ENCODE measurements at regions not wholly inside any gene's neighbourhood (a gene's known extent, or its start where the extent isn't known, plus 50 kb on each side); places are given as distances from the start of the nearest gene placed in this dataset.
"Not testable (repeated sequence)": the region's sequence is repeated elsewhere in the genome, so short reads cannot be mapped to it uniquely, and the experiment has no call there.

DNA sequence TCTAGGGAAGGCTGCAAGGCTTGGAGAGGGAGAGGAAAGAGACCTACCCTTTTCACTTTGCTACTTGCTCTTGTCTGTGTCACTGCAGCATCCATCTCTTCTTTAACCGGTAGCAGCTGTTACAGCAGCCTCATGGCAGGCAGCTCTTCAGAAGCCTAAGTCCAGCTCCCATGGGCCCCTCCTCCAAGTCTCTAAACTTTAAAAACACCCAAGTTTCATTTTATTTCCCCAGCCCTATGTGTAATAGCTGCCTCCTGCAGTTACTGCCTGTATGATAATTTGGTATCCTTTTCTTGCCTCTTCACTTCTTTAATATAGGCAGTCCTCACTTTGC is 313.1 kb upstream of the PIK3R1 start:
- Histone ChIP-seq H3K9me3 (no peaks in the 10 kb centered on the region), H3K4me3 (no peak overlapping the region), H3K36me3 (no peaks in the 10 kb centered on the region), H3K27me3 (no peaks in the 10 kb centered on the region)
- no peak for DNase-seq

DNA sequence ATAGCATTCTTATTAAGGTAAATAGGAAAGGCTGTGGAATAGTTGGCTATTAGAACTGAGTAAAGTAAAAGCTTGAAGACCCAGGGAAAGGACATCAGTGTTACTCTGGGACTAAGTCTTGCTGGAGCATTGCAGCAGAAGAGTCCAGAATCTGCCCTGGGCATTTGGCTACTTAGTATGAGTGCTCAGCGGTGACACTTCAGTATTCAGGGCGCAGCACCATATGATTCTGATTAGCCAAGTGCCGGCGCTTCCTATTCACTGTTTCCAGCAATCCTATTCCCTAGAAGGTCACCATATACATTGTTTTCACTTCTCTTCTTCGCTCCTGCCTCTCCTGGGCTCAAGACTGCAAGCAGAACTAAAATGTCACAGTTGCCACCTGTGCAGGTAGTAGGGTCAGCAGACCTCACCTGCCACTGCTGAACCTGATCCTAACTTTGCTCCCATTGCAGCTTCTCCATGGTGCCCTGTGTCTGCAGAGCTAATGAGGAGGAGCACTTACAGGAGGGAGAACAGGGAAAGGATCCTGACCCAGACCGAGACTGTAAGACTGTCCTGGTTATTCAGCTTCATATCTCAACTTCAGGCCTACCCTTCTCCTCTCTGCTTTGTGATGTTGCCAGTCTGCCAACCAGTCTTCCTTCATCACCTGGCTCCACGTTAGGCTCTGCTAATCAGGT is 313.6 kb upstream of the PIK3R1 start:
- DNase-seq = no peak
- Histone ChIP-seq H3K27me3 (no peaks in the 10 kb centered on the region), H3K4me3 (no peak overlapping the region), H3K9me3 (no peaks in the 10 kb centered on the region), H3K36me3 (no peaks in the 10 kb centered on the region)

DNA sequence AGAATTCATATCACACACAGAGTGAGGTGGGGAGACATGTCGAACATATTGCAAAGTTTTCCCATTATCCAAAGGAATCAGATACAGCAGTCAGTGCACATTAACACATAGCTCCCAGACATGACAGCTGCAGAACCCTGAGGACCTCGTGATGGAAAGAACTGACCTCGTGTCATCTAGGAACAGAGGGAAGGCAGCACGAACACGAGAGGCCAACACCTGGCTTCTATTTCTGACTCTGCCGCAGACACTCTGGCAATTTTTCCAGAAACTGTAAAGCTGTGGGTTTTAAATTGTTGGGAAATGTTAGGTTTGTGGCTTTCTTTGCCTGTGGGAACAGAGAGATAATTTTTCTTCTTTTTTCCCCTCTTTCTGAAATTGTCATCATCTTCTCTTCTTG is 315.0 kb upstream of the PIK3R1 start:
- Histone ChIP-seq H3K9me3 (no peaks in the 10 kb centered on the region), H3K4me3 (no peak overlapping the region), H3K27me3 (no peaks in the 10 kb centered on the region), H3K36me3 (no peaks in the 10 kb centered on the region)
- DNase-seq = no peak

- Histone ChIP-seq H3K9me3 (no peaks in the 10 kb centered on the region; the same call in 1 of the 2 replicates), H3K27me3 (no peaks in the 10 kb centered on the region), H3K36me3 (no peaks in the 10 kb centered on the region), H3K4me3 (no peak overlapping the region)
- DNase-seq = no peak
Measured at GRCh38 chr5:67897980-67898379, 317.6 kb upstream of the PIK3R1 start.

GRCh38 chr5:67897431-67897830 is 318.1 kb upstream of the PIK3R1 start:
- Histone ChIP-seq H3K27me3 (no peaks in the 10 kb centered on the region), H3K36me3 (no peaks in the 10 kb centered on the region), H3K9me3 (no peaks in the 10 kb centered on the region; the same call in 1 of the 2 replicates), H3K4me3 (no peak overlapping the region)
- DNase-seq = no peak

DNA sequence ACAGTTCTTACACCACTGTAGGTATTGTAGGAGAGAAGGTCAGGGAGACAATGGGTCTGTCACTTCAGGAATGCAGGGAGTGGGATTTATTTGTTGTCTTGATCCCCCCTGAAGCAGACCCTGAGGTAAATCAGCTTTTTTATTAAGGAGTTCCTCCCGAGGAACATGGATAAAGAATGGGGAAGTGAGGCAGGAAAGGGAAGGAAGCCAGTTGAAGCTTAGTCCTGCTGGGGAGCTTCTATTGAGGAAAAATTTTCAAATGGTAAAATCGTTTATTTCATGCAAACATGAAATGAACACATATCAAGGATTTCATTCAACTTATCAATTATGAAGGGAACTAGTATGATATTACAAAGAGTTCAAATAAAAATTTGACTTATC is 318.6 kb upstream of the PIK3R1 start:
- DNase-seq = no peak
- Histone ChIP-seq H3K36me3 (no peaks in the 10 kb centered on the region), H3K27me3 (no peaks in the 10 kb centered on the region), H3K9me3 (no peaks in the 10 kb centered on the region; the same call in 1 of the 2 replicates), H3K4me3 (no peak overlapping the region)

- Histone ChIP-seq H3K36me3 (no peaks in the 10 kb centered on the region), H3K27me3 (no peaks in the 10 kb centered on the region), H3K4me3 (no peak overlapping the region), H3K9me3 (no peaks in the 10 kb centered on the region; the same call in 1 of the 2 replicates)
- no peak for DNase-seq
Measured at GRCh38 chr5:67896311-67896929, 319.1 kb upstream of the PIK3R1 start.

DNA sequence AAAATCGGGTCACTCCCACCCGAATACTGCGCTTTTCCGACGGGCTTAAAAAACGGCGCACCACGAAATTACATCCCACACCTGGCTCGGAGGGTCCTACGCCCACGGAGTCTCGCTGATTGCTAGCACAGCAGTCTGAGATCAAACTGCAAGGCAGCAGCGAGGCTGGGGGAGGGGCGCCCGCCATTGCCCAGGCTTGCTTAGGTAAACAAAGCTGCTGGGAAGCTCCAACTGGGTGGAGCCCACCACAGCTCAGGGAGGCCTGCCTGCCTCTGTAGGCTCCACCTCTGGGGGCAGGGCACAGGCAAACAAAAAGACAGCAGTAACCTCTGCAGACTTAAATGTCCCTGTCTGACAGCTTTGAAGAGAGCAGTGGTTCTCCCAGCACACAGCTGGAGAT is 325.7 kb upstream of the PIK3R1 start:
- not testable (repeated sequence) for H3K36me3 ChIP-seq, DNase-seq, H3K9me3 ChIP-seq

GRCh38 chr5:67887748-67888161 is 327.8 kb upstream of the PIK3R1 start:
- Histone ChIP-seq H3K27me3 (no peaks in the 10 kb centered on the region), H3K36me3 (no peaks in the 10 kb centered on the region), H3K9me3 (no peaks in the 10 kb centered on the region), H3K4me3 (no peak overlapping the region)
- no peak for DNase-seq

More for the DNA sequence above, 325.7 kb upstream of the PIK3R1 start:
- H3K4me3 ChIP-seq, H3K27me3 ChIP-seq: not testable (repeated sequence)

GRCh38 chr5:67886761-67887160 is 328.8 kb upstream of the PIK3R1 start:
- DNase-seq = no peak
- H3K36me3 ChIP-seq = no peaks in the 10 kb centered on the region
- H3K27me3 ChIP-seq = no peaks in the 10 kb centered on the region
- H3K4me3 ChIP-seq = no peak overlapping the region
- H3K9me3 ChIP-seq = no peaks in the 10 kb centered on the region

DNA sequence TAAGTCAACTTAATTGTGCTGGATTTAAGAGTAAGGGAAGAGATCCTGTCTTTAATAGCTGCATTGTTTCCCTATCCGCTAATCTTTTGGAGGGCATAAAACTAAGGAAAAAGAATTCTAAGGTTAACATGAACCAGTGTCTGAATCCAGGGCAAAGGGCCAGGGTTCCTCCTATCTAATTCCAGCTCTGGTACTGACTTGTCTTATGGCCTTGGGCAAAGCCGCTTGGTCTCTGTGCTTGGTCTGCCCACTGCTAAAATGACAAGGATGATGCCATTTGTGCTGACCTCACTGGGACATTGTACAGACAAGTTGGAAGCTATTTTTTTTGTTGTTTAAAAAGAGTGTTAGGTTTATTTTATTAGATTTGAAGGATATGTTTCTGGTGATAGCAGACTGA is 334.7 kb upstream of the PIK3R1 start:
- no peaks in the 10 kb centered on the region for H3K9me3 ChIP-seq
- no peak overlapping the region for H3K4me3 ChIP-seq
- no peaks in the 10 kb centered on the region for H3K36me3 ChIP-seq
- H3K27me3 ChIP-seq = no peaks in the 10 kb centered on the region
- no peak for DNase-seq

DNA sequence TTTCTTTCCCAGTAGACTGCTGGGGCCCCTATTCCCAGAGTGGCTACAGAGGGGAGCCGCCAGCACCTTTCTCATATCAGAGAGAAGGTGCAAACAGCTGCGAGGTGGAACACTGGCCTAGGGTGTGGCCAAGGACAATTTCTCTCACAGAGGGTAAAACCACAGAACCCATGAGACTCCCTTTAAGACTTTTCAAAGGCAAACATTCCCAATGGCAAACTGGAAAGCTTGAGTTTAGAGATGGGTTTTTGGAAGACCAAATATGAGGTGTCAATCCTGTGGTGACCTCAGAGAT is 335.1 kb upstream of the PIK3R1 start:
- Histone ChIP-seq H3K27me3 (no peaks in the 10 kb centered on the region), H3K9me3 (no peaks in the 10 kb centered on the region), H3K4me3 (no peak overlapping the region), H3K36me3 (no peaks in the 10 kb centered on the region)
- no peak for DNase-seq

- Histone ChIP-seq H3K36me3 (no peaks in the 10 kb centered on the region), H3K4me3 (no peak overlapping the region), H3K9me3 (no peaks in the 10 kb centered on the region), H3K27me3 (no peaks in the 10 kb centered on the region)
- DNase-seq = no peak
Measured at GRCh38 chr5:67879620-67880510, 335.7 kb upstream of the PIK3R1 start.

DNA sequence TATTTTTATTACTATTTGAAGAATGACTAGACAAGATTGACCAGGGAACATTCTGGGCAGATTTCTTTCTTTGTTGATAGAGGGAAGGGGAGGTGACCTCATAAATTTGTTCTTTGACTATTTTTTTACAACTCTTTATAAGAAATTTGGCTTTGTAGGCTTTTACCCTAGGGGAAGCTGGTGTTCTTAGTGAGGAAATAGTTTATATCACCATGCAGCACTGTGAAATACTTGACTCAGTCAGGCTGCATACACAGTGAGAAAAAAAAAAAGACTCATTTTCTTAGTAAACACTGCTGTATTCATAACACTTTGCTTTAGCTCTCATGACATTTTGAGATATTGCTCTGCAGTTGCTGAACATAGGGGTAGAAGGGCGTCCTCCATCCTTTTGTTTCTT is 336.6 kb upstream of the PIK3R1 start:
- H3K9me3 ChIP-seq = no peaks in the 10 kb centered on the region
- no peaks in the 10 kb centered on the region for H3K27me3 ChIP-seq
- no peaks in the 10 kb centered on the region for H3K36me3 ChIP-seq
- DNase-seq = no peak
- H3K4me3 ChIP-seq = no peak overlapping the region

- no peak for DNase-seq
- Histone ChIP-seq H3K9me3 (no peaks in the 10 kb centered on the region), H3K36me3 (no peaks in the 10 kb centered on the region), H3K27me3 (no peaks in the 10 kb centered on the region), H3K4me3 (no peak overlapping the region)
Measured at GRCh38 chr5:67876371-67876770, 339.2 kb upstream of the PIK3R1 start.

GRCh38 chr5:67875601-67876000 is 340.0 kb upstream of the PIK3R1 start:
- H3K27me3 ChIP-seq = no peaks in the 10 kb centered on the region

GRCh38 chr5:67873935-67874334 is 341.6 kb upstream of the PIK3R1 start:
- Histone ChIP-seq H3K27me3 (no peaks in the 10 kb centered on the region), H3K4me3 (no peak overlapping the region), H3K36me3 (no peaks in the 10 kb centered on the region), H3K9me3 (no peaks in the 10 kb centered on the region)
- DNase-seq = no peak

More at GRCh38 chr5:67875601-67876000, 340.0 kb upstream of the PIK3R1 start:
- no peaks in the 10 kb centered on the region for H3K9me3 ChIP-seq
- no peak for DNase-seq
- no peaks in the 10 kb centered on the region for H3K36me3 ChIP-seq
- H3K4me3 ChIP-seq = no peak overlapping the region

- DNase-seq = no peak
- Histone ChIP-seq H3K36me3 (no peaks in the 10 kb centered on the region), H3K9me3 (no peaks in the 10 kb centered on the region), H3K4me3 (no peak overlapping the region), H3K27me3 (no peaks in the 10 kb centered on the region)
Measured at GRCh38 chr5:67870662-67871061, 344.9 kb upstream of the PIK3R1 start.
